ENCODE measurements at regions not wholly inside any gene's neighbourhood (a gene's known extent, or its start where the extent isn't known, plus 50 kb on each side); places are given as distances from the start of the nearest gene placed in this dataset.

DNA sequence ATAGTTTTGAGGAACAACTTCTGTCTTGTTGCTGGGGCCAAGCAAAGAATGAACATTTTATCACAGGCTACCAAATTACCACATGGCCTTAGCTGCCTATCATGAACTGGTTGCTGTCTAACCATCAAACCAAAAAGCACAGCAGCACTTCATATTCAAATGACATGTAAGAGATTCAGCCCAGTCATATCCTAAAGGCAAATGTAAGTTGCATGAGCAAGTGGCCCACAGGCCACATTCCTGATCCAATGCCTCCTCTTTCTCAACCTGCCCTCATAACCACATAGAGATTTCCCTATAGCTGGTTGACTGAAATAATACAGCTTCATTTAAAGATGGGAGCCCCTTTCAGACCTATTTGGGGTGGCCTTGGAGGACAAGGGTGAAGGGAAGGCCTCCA, 572.3 kb downstream of the IRS1 start:
- no peak for ATAC-seq (ENCODE audit: low read depth in 2 of 2)
- DNase-seq = no peak
- no peak overlapping the region for H3K27ac Mint-ChIP-seq
- peaks cover 8 to 32% (median 17%) of the 10 kb centered on the region in 3 donors for H3K27me3 Mint-ChIP-seq
- H3K4me3 Mint-ChIP-seq = no peak overlapping the region
- no peaks in the 10 kb centered on the region for H3K36me3 Mint-ChIP-seq
- peaks cover 0 to 1% (median 0%) of the 10 kb centered on the region in 7 donors for H3K9me3 Mint-ChIP-seq
- no peaks in the 10 kb centered on the region for H3K4me1 Mint-ChIP-seq

DNA sequence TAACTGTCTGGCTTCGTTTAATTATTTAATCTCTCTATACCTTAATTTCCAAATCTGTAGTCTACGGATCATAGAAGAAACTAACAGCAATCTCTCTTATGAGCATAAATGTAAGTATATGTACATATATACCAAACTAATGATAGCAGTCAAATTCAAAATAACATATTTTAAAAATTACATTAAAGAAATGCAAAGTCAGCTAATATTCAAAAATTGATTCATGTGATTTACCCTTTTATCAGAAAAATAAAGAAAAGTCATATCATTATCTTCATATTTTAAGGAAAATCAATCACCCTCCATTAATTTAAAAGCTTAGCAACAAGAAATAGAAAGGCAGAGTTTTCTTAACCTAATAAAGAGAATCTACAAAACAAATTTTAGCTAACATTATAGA, 575.9 kb downstream of the IRS1 start:
- no peak for ATAC-seq (ENCODE audit: low read depth in 2 of 2)

DNA sequence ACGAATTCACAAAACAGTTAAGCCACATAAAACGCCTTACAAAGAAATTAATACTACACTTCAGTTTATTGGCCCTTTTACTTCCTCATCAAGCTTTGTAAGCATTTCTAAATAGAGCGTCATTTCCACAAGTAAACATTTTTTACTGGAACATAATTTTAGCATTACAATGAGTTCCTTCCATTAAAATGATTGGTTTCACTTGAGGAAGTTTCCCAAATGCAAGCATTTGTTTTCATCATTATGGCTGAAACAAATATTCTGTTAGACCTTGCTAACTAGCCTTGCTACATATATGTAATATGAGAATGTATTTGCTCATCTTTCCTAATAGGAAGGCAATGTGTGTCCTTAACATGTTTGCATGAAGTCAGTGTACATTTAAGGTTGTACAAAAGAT, 579.1 kb downstream of the IRS1 start:
- Mint-ChIP-seq H3K27ac (no peak overlapping the region), H3K36me3 (no peaks in the 10 kb centered on the region), H3K27me3 (peaks cover 8 to 17% (median 15%) of the 10 kb centered on the region in 3 donors), H3K4me3 (no peak overlapping the region), H3K9me3 (no peaks in the 10 kb centered on the region), H3K4me1 (peaks cover 0 to 4% (median 0%) of the 10 kb centered on the region in 3 donors)
- ATAC-seq (ENCODE audit: low read depth in 2 of 2) (no peak), DNase-seq (no peak)

More for the DNA sequence above, 575.9 kb downstream of the IRS1 start:
- no peak overlapping the region for H3K4me3 Mint-ChIP-seq
- no peaks in the 10 kb centered on the region for H3K4me1 Mint-ChIP-seq
- peaks cover 0 to 1% (median 0%) of the 10 kb centered on the region in 7 donors for H3K9me3 Mint-ChIP-seq
- no peaks in the 10 kb centered on the region for H3K36me3 Mint-ChIP-seq
- no peak for DNase-seq
- H3K27me3 Mint-ChIP-seq = peaks cover 8 to 26% (median 17%) of the 10 kb centered on the region in 3 donors
- H3K27ac Mint-ChIP-seq = no peak overlapping the region

DNA sequence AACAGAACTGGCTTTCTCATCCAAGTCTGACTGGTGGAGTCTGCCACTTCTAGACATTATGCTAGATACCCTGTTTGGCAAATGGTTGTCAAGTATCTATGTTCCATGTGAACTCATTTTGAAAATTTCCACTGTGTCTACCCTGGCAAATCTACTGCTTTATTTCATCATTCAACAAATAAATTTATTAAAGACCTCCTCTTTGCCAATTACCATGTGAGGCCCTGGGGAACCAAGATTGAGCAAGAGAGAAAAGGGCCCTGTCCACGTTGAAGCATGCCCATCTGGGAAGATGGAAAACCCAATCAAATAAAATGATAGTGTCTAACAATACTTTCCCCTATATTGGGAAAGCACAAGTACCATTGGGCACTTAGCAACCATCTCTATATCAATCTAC, 582.4 kb downstream of the IRS1 start:
- ATAC-seq (ENCODE audit: low read depth in 2 of 2) (no peak), DNase-seq (no peak)
- H3K4me3 Mint-ChIP-seq = no peak overlapping the region
- H3K4me1 Mint-ChIP-seq = peaks cover 0 to 4% (median 0%) of the 10 kb centered on the region in 3 donors
- peaks cover 0 to 5% (median 0%) of the 10 kb centered on the region in 3 donors for H3K27me3 Mint-ChIP-seq
- no peaks in the 10 kb centered on the region for H3K9me3 Mint-ChIP-seq
- H3K36me3 Mint-ChIP-seq = no peaks in the 10 kb centered on the region
- H3K27ac Mint-ChIP-seq = no peak overlapping the region

DNA sequence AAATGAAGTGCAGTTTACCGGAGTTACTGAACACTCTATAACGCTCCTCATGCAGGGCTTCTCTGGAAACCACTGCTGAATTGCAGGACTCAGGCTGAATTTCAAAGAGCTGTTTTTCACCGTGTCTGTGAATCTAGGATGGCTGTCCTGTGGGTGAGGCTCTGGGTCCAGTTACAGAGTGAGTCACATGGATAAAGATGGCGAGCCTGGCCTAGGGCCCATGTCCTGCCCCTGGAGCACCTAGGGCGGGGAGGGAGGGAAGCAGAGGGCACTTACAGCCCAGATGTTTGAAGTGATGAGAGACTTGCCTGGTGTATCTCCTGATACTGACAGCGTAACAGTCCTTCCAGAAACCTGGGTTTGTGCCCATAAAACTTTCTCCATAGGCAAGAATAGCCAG, 583.0 kb downstream of the IRS1 start:
- no peak overlapping the region for H3K4me3 Mint-ChIP-seq
- no peak overlapping the region for H3K27ac Mint-ChIP-seq
- DNase-seq (no peak), ATAC-seq (ENCODE audit: low read depth in 2 of 2) (no peak)
- H3K36me3 Mint-ChIP-seq = no peaks in the 10 kb centered on the region
- no peaks in the 10 kb centered on the region for H3K9me3 Mint-ChIP-seq
- H3K27me3 Mint-ChIP-seq = peaks cover 0 to 5% (median 0%) of the 10 kb centered on the region in 3 donors
- H3K4me1 Mint-ChIP-seq = peaks cover 0 to 4% (median 0%) of the 10 kb centered on the region in 3 donors

GRCh38 chr2:226215902-226216503, 583.6 kb downstream of the IRS1 start:
- DNase-seq = peak; percentile 38
- peak; percentile 67 to 70 for ATAC-seq (ENCODE audit: low read depth in 2 of 2)
- H3K36me3 Mint-ChIP-seq = no peaks in the 10 kb centered on the region
- H3K9me3 Mint-ChIP-seq = no peaks in the 10 kb centered on the region
- H3K27me3 Mint-ChIP-seq = peaks cover 0 to 5% (median 0%) of the 10 kb centered on the region in 3 donors
- peaks cover 0 to 4% (median 0%) of the 10 kb centered on the region in 3 donors for H3K4me1 Mint-ChIP-seq
- H3K27ac Mint-ChIP-seq = no peak overlapping the region
- H3K4me3 Mint-ChIP-seq = no peak overlapping the region

- ATAC-seq (ENCODE audit: low read depth in 2 of 2) = no peak
- no peak for DNase-seq
- H3K36me3 Mint-ChIP-seq = no peaks in the 10 kb centered on the region
Observed at GRCh38 chr2:226213717-226214116, 585.9 kb downstream of the IRS1 start.

GRCh38 chr2:226211439-226211838, 588.2 kb downstream of the IRS1 start:
- ATAC-seq (ENCODE audit: low read depth in 2 of 2) (no peak), DNase-seq (no peak)
- no peaks in the 10 kb centered on the region for H3K27me3 Mint-ChIP-seq
- H3K36me3 Mint-ChIP-seq = no peaks in the 10 kb centered on the region
- no peak overlapping the region for H3K4me3 Mint-ChIP-seq
- no peaks in the 10 kb centered on the region for H3K9me3 Mint-ChIP-seq
- no peak overlapping the region for H3K27ac Mint-ChIP-seq
- peaks cover 0 to 4% (median 0%) of the 10 kb centered on the region in 3 donors for H3K4me1 Mint-ChIP-seq

More at GRCh38 chr2:226213717-226214116, 585.9 kb downstream of the IRS1 start:
- Mint-ChIP-seq H3K27me3 (peaks cover 0 to 5% (median 0%) of the 10 kb centered on the region in 3 donors), H3K27ac (no peak overlapping the region), H3K9me3 (no peaks in the 10 kb centered on the region), H3K4me1 (peaks cover 0 to 4% (median 0%) of the 10 kb centered on the region in 3 donors), H3K4me3 (no peak overlapping the region)

DNA sequence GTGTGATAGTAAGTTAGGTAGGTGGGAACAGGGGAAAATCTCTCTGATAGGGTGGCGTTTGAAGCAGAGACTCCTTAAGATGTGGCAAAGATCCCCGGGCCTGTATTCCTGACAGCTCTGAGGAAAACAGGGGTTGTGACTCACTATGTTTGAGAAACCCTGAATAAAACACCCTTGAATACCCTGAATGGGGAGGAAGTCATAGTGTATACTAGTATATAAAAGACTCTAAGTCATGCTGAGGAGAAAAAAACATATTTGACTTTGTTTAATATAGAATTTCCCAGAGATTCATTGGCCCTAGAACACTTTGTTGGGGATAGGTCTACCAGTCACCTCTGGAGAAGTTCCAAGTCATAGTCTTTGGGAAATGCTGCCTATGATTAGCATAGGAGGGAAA, 590.9 kb downstream of the IRS1 start:
- peak overlapping the region in 1 of 6 donors; percentile 76 for H3K27ac Mint-ChIP-seq
- no peak overlapping the region for H3K4me3 Mint-ChIP-seq
- no peaks in the 10 kb centered on the region for H3K4me1 Mint-ChIP-seq
- peaks cover 0 to 11% (median 0%) of the 10 kb centered on the region in 3 donors for H3K27me3 Mint-ChIP-seq
- ATAC-seq (ENCODE audit: low read depth in 2 of 2) (no peak), DNase-seq (no peak)
- no peaks in the 10 kb centered on the region for H3K36me3 Mint-ChIP-seq
- H3K9me3 Mint-ChIP-seq = no peaks in the 10 kb centered on the region

- Mint-ChIP-seq H3K4me1 (no peaks in the 10 kb centered on the region), H3K4me3 (no peak overlapping the region), H3K27ac (no peak overlapping the region), H3K36me3 (no peaks in the 10 kb centered on the region), H3K9me3 (no peaks in the 10 kb centered on the region), H3K27me3 (peaks cover 0 to 11% (median 0%) of the 10 kb centered on the region in 3 donors)
- DNase-seq = no peak
- ATAC-seq (ENCODE audit: low read depth in 2 of 2) = no peak
Observed at GRCh38 chr2:226207671-226208070, 591.9 kb downstream of the IRS1 start.

- peaks cover 0 to 6% (median 0%) of the 10 kb centered on the region in 3 donors for H3K27me3 Mint-ChIP-seq
- ATAC-seq (ENCODE audit: low read depth in 2 of 2) (no peak), DNase-seq (no peak)
- H3K4me3 Mint-ChIP-seq = no peak overlapping the region
- no peaks in the 10 kb centered on the region for H3K4me1 Mint-ChIP-seq
- no peaks in the 10 kb centered on the region for H3K36me3 Mint-ChIP-seq
- no peak overlapping the region for H3K27ac Mint-ChIP-seq
- H3K9me3 Mint-ChIP-seq = peaks cover 0 to 1% (median 0%) of the 10 kb centered on the region in 7 donors
Observed at GRCh38 chr2:226199555-226199954, 600.1 kb downstream of the IRS1 start.

GRCh38 chr2:226198956-226199355, 600.7 kb downstream of the IRS1 start:
- no peak overlapping the region for H3K27ac Mint-ChIP-seq
- peaks cover 0 to 6% (median 0%) of the 10 kb centered on the region in 3 donors for H3K27me3 Mint-ChIP-seq
- peaks cover 0 to 1% (median 0%) of the 10 kb centered on the region in 7 donors for H3K9me3 Mint-ChIP-seq
- H3K36me3 Mint-ChIP-seq = no peaks in the 10 kb centered on the region
- no peak overlapping the region for H3K4me3 Mint-ChIP-seq
- no peaks in the 10 kb centered on the region for H3K4me1 Mint-ChIP-seq
- no peak for DNase-seq
- ATAC-seq (ENCODE audit: low read depth in 2 of 2) = no peak

GRCh38 chr2:226190479-226191252, 609.0 kb downstream of the IRS1 start:
- Mint-ChIP-seq H3K4me1 (no peaks in the 10 kb centered on the region), H3K4me3 (no peak overlapping the region), H3K27me3 (peaks cover 0 to 5% (median 5%) of the 10 kb centered on the region in 3 donors), H3K36me3 (no peaks in the 10 kb centered on the region), H3K9me3 (no peaks in the 10 kb centered on the region), H3K27ac (no peak overlapping the region)
- ATAC-seq (ENCODE audit: low read depth in 2 of 2) (no peak), DNase-seq (no peak)

GRCh38 chr2:226189061-226189460, 610.6 kb downstream of the IRS1 start:
- Mint-ChIP-seq H3K4me3 (no peak overlapping the region), H3K27ac (no peak overlapping the region), H3K27me3 (peaks cover 0 to 6% (median 5%) of the 10 kb centered on the region in 3 donors), H3K4me1 (no peaks in the 10 kb centered on the region), H3K36me3 (no peaks in the 10 kb centered on the region), H3K9me3 (no peaks in the 10 kb centered on the region)
- DNase-seq (no peak), ATAC-seq (ENCODE audit: low read depth in 2 of 2) (no peak)

Data from naive B cell (primary cell).